ENCODE measurements at regions not wholly inside any gene's neighbourhood (a gene's known extent, or its start where the extent isn't known, plus 50 kb on each side); places are given as distances from the start of the nearest gene placed in this dataset.

GRCh38 chr9:91160599-91161464 is 200.9 kb downstream of the AUH start:
- TF ChIP-seq CTCF (IDR thresholded peaks at IDR 0.05) (no peak), POLR2A (IDR thresholded peaks at IDR 0.05) (no peak)
